CD14-positive monocyte (primary cell): ENCODE measurements at regions not wholly inside any gene's neighbourhood (a gene's known extent, or its start where the extent isn't known, plus 50 kb on each side); places are given as distances from the start of the nearest gene placed in this dataset.

ENCODE experiments used
- DNase-seq, 3 donors: peaks; one replicate each; pipeline ENCODE4 v3.0.0-alpha.2; 2011 to 2022
- H2AFZ ChIP-seq: 2 replicates; pipeline ENCODE4 v1.6.0; 2012; ENCODE audit warnings: mild to moderate bottlenecking, low read depth, low read length, inconsistent platforms; ENCODE audit not compliant: insufficient read depth, poor library complexity, severe bottlenecking
- H3K27ac ChIP-seq, 2 donors: 1 replicate in 1 of 2; 2 replicates in 1 of 2; pipeline ENCODE4 v1.5.1; 2012 to 2013; ENCODE audit warnings: low read length in 2 of 2, control low read depth in 1 of 2, inconsistent platforms in 1 of 2, low read depth in 1 of 2, mild to moderate bottlenecking in 1 of 2
- H3K27me3 ChIP-seq, 2 donors: one replicate each; pipeline versions ENCODE4 v1.6.0 to v1.6.1; 2011 to 2013; ENCODE audit warnings: low read length in 2 of 2; ENCODE audit not compliant: control insufficient read depth in 2 of 2, insufficient read depth in 2 of 2
- H3K36me3 ChIP-seq, 2 donors: replicated peaks in 1 of 2; 1 replicate in 1 of 2; 2 replicates in 1 of 2; pipeline versions ENCODE4 v1.5.1 to v1.6.1; 2012 to 2013; ENCODE audit warnings: low read length in 2 of 2, control low read depth in 1 of 2, inconsistent platforms in 1 of 2, mild to moderate bottlenecking in 1 of 2; ENCODE audit not compliant: insufficient read depth in 2 of 2, control insufficient read depth in 1 of 2
- H3K4me1 ChIP-seq, 2 donors: 1 replicate in 1 of 2; 2 replicates in 1 of 2; pipeline versions ENCODE4 v1.5.1 to v1.6.1; 2012 to 2013; ENCODE audit warnings: low read length in 2 of 2, control low read depth in 1 of 2, inconsistent platforms in 1 of 2, mild to moderate bottlenecking in 1 of 2, moderate library complexity in 1 of 2; ENCODE audit not compliant: insufficient read depth in 2 of 2, control insufficient read depth in 1 of 2
- H3K4me2 ChIP-seq: replicated peaks from 2 replicates; pipeline ENCODE3; 2012; ENCODE audit warnings: low read length, moderate library complexity, mild to moderate bottlenecking; ENCODE audit not compliant: poor library complexity, severe bottlenecking; ENCODE audit errors: extremely low read depth
- H3K4me3 ChIP-seq, 3 experiments: fragments of 200-600 bp in 1 of 3; sonication (generic) in 1 of 3; replicated peaks in 1 of 3; 1 replicate in 2 of 3; 2 replicates in 1 of 3; pipeline ENCODE4 v1.5.1; 2011 to 2013; ENCODE audit warnings: low read length in 3 of 3, mild to moderate bottlenecking in 3 of 3, control low read depth in 2 of 3, low read depth in 2 of 3, inconsistent platforms in 1 of 3, moderate library complexity in 1 of 3
- H3K79me2 ChIP-seq: 2 replicates; pipeline ENCODE4 v1.6.0; 2012; ENCODE audit warnings: mild to moderate bottlenecking, control low read depth, inconsistent platforms, low read length, moderate library complexity; ENCODE audit not compliant: insufficient read depth
- H3K9ac ChIP-seq: 2 replicates; pipeline ENCODE4 v1.6.0; 2017; ENCODE audit warnings: low read length, mild to moderate bottlenecking; ENCODE audit not compliant: insufficient read depth, poor library complexity, severe bottlenecking
- H3K9me3 ChIP-seq, 2 donors: replicated peaks in 1 of 2; 1 replicate in 1 of 2; 2 replicates in 1 of 2; pipeline versions ENCODE4 v1.5.1 to v1.6.1; 2012 to 2013; ENCODE audit warnings: low read length in 2 of 2, control low read depth in 1 of 2; ENCODE audit not compliant: control insufficient read depth in 1 of 2, insufficient read depth in 1 of 2
- H4K20me1 ChIP-seq: 2 replicates; pipeline ENCODE4 v1.6.0; 2012; ENCODE audit warnings: mild to moderate bottlenecking, low read length, control low read depth, moderate library complexity; ENCODE audit not compliant: insufficient read depth
- H3K27ac Mint-ChIP-seq, 7 donors: one replicate each; pipeline ENCODE4 v1.8.0; 2020; ENCODE audit warnings: mild to moderate bottlenecking in 7 of 7, mixed read lengths in 7 of 7, moderate library complexity in 6 of 7, inconsistent platforms in 2 of 7
- H3K27me3 Mint-ChIP-seq, 3 donors: one replicate each; pipeline ENCODE4 v1.8.0; 2021 to 2022; ENCODE audit warnings: low read depth in 3 of 3, mild to moderate bottlenecking in 3 of 3, mixed read lengths in 3 of 3, moderate library complexity in 3 of 3, inconsistent platforms in 1 of 3
- H3K36me3 Mint-ChIP-seq, 2 donors: one replicate each; pipeline ENCODE4 v1.8.0; 2020; ENCODE audit warnings: mixed read lengths in 2 of 2, inconsistent platforms in 1 of 2, mild to moderate bottlenecking in 1 of 2
- H3K4me1 Mint-ChIP-seq: one replicate; pipeline ENCODE4 v1.8.0; 2020; ENCODE audit warnings: mild to moderate bottlenecking, mixed read lengths
- H3K4me3 Mint-ChIP-seq, 2 donors: one replicate each; pipeline ENCODE4 v1.8.0; 2020; ENCODE audit warnings: mild to moderate bottlenecking in 2 of 2, mixed read lengths in 2 of 2, moderate library complexity in 1 of 2
- H3K9me3 Mint-ChIP-seq, 7 donors: one replicate each; pipeline ENCODE4 v1.8.0; 2020 to 2022; ENCODE audit warnings: mixed read lengths in 7 of 7, mild to moderate bottlenecking in 6 of 7, moderate library complexity in 6 of 7, inconsistent platforms in 2 of 7
- CTCF ChIP-seq: fragments of 200-600 bp; IDR thresholded peaks from one replicate; pipeline ENCODE4 v1.8.0; 2022; ENCODE audit warnings: antibody characterized with exemption, mild to moderate bottlenecking
- WGBS: methylation state at CpG from one replicate; pipeline ENCODE4 v1.1.5; 2013; ENCODE audit warnings: missing lambda C conversion rate; ENCODE audit not compliant: insufficient coverage; 5-methylcytosine and 5-hydroxymethylcytosine counted together
- intact Hi-C, 2 donors: fragments of 100-400 bp; cut with micrococcal nuclease; formaldehyde crosslinking; loops; one replicate each; pipeline versions ENCODE4 v1.15.0 to v1.15.1; 2023

- no peak for TF ChIP-seq CTCF
- Histone ChIP-seq H3K27ac (no peak overlapping the region), H3K9ac (no peak overlapping the region), H3K79me2 (no peaks in the 10 kb centered on the region), H2AFZ (no peak overlapping the region), H3K9me3 (no peaks in the 10 kb centered on the region), H3K4me1 (no peaks in the 10 kb centered on the region), H3K36me3 (no peaks in the 10 kb centered on the region), H3K4me3 (no peak overlapping the region), H4K20me1 (no peaks in the 10 kb centered on the region), H3K4me2 (no peak overlapping the region), H3K27me3 (no peaks in the 10 kb centered on the region)
- no peak overlapping the region for H3K4me3 Mint-ChIP-seq
- H3K27me3 Mint-ChIP-seq = peaks cover 2 to 5% (median 3%) of the 10 kb centered on the region in 3 donors
- 100% methylated on average over 2 of the region's 4 CpGs for WGBS
- no peaks in the 10 kb centered on the region for H3K36me3 Mint-ChIP-seq
- DNase-seq = no peak
- H3K9me3 Mint-ChIP-seq = peaks cover 0 to 3% (median 0%) of the 10 kb centered on the region in 7 donors
- intact Hi-C loops = no loop called here
- H3K27ac Mint-ChIP-seq = no peak overlapping the region
- H3K4me1 Mint-ChIP-seq = peaks cover 3% of the 10 kb centered on the region
Observed at GRCh38 chr6:21450149-21450548, 143.4 kb upstream of the SOX4 start.

DNA sequence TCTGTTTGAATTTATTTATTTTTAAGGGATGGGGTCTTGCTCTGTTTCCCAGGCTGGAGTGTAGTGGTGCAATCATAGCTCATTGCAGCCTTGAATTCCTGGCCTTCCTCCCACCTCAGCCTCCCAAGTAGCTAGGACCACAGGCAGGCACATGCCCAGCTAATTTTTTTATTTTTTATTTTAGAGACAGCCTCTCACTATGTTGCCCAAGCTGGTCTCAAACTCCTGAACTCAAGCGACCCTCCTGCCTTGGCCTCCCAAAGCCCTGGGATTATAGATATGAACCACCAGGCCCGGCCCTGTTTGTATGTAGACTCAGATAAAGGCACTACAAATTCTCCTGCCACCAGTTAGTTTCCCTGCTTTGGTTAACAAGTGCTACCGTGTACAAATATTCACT lies 142.9 kb upstream of the SOX4 start:
- Histone ChIP-seq H3K36me3 (no peaks in the 10 kb centered on the region), H3K27me3 (no peaks in the 10 kb centered on the region), H3K27ac (no peak overlapping the region), H3K9me3 (no peaks in the 10 kb centered on the region), H3K4me3 (no peak overlapping the region), H3K79me2 (no peaks in the 10 kb centered on the region), H3K9ac (no peak overlapping the region), H3K4me2 (no peak overlapping the region), H3K4me1 (no peaks in the 10 kb centered on the region), H4K20me1 (no peaks in the 10 kb centered on the region), H2AFZ (no peak overlapping the region)
- H3K4me1 Mint-ChIP-seq = no peaks in the 10 kb centered on the region
- no peak overlapping the region for H3K4me3 Mint-ChIP-seq
- H3K27me3 Mint-ChIP-seq = peaks cover 2 to 5% (median 3%) of the 10 kb centered on the region in 3 donors
- no peak for TF ChIP-seq CTCF
- no peak overlapping the region for H3K27ac Mint-ChIP-seq
- WGBS = 100% methylated on average over 1 of the region's 3 CpGs
- DNase-seq = no peak
- H3K36me3 Mint-ChIP-seq = no peaks in the 10 kb centered on the region
- intact Hi-C loops = no loop called here
- peaks cover 0 to 3% (median 0%) of the 10 kb centered on the region in 7 donors for H3K9me3 Mint-ChIP-seq
